Neural crest cell (in vitro differentiated cells): ENCODE measurements at regions not wholly inside any gene's neighbourhood (a gene's known extent, or its start where the extent isn't known, plus 50 kb on each side); places are given as distances from the start of the nearest gene placed in this dataset.
A peak's percentile ranks its signal among the peaks of the same experiment; 100 is the strongest.

ENCODE experiments used
- DNase-seq: peaks from one replicate; pipeline ENCODE4 v3.0.0; 2021; ENCODE audit warnings: low read depth, mixed read lengths, low spot score
- H3K27ac Mint-ChIP-seq: one replicate; pipeline ENCODE4 v1.8.0; 2021; ENCODE audit warnings: mild to moderate bottlenecking, mixed read lengths; ENCODE audit not compliant: unreplicated experiment
- H3K27me3 Mint-ChIP-seq: 2 replicates; pipeline ENCODE4 v1.8.0; 2021; ENCODE audit warnings: low read depth, mild to moderate bottlenecking, mixed read lengths
- H3K36me3 Mint-ChIP-seq: 2 replicates; pipeline ENCODE4 v1.8.0; 2021; ENCODE audit warnings: low read depth, mild to moderate bottlenecking, mixed read lengths
- H3K4me1 Mint-ChIP-seq: 2 replicates; pipeline ENCODE4 v1.8.0; 2021; ENCODE audit warnings: mixed read lengths
- H3K4me3 Mint-ChIP-seq: one replicate; pipeline ENCODE4 v1.8.0; 2021; ENCODE audit warnings: mild to moderate bottlenecking, mixed read lengths
- H3K9me3 Mint-ChIP-seq: 2 replicates; pipeline ENCODE4 v1.8.0; 2021; ENCODE audit warnings: mixed read lengths
- CTCF ChIP-seq: fragments of 200-600 bp; sonication (generic); conservative IDR thresholded peaks from 2 replicates; pipeline ENCODE4 v1.5.0; 2021; ENCODE audit warnings: antibody characterized with exemption, mild to moderate bottlenecking

GRCh38 chr7:82690929-82691328, 247.4 kb upstream of the CACNA2D1 start:
- Mint-ChIP-seq H3K4me3 (no peak overlapping the region), H3K4me1 (no peaks in the 10 kb centered on the region), H3K27me3 (no peaks in the 10 kb centered on the region), H3K9me3 (peaks cover 4% of the 10 kb centered on the region), H3K36me3 (no peaks in the 10 kb centered on the region), H3K27ac (no peak overlapping the region)
- no peak for DNase-seq
- no peak for TF ChIP-seq CTCF

- H3K4me1 Mint-ChIP-seq: no peaks in the 10 kb centered on the region
Observed at GRCh38 chr7:82685214-82685613, 241.6 kb upstream of the CACNA2D1 start.

GRCh38 chr7:82678716-82679115, 235.1 kb upstream of the CACNA2D1 start:
- Mint-ChIP-seq H3K27ac (no peak overlapping the region), H3K36me3 (no peaks in the 10 kb centered on the region), H3K27me3 (no peaks in the 10 kb centered on the region), H3K4me1 (no peaks in the 10 kb centered on the region), H3K9me3 (no peaks in the 10 kb centered on the region), H3K4me3 (no peak overlapping the region)
- no peak for DNase-seq
- TF ChIP-seq CTCF: no peak

More at GRCh38 chr7:82685214-82685613, 241.6 kb upstream of the CACNA2D1 start:
- Mint-ChIP-seq H3K36me3 (no peaks in the 10 kb centered on the region), H3K27me3 (no peaks in the 10 kb centered on the region), H3K9me3 (no peaks in the 10 kb centered on the region), H3K4me3 (no peak overlapping the region), H3K27ac (peak overlapping the region; percentile 60)
- no peak for DNase-seq
- TF ChIP-seq CTCF: no peak

- TF ChIP-seq CTCF: no peak
- Mint-ChIP-seq H3K27me3 (no peaks in the 10 kb centered on the region), H3K27ac (no peak overlapping the region), H3K4me1 (no peaks in the 10 kb centered on the region), H3K36me3 (no peaks in the 10 kb centered on the region), H3K4me3 (no peak overlapping the region), H3K9me3 (no peaks in the 10 kb centered on the region)
- no peak for DNase-seq
Observed at GRCh38 chr7:82678259-82678658, 234.7 kb upstream of the CACNA2D1 start.

- no peak overlapping the region for H3K27ac Mint-ChIP-seq
- no peak for TF ChIP-seq CTCF
- no peak for DNase-seq
- no peaks in the 10 kb centered on the region for H3K36me3 Mint-ChIP-seq
- no peaks in the 10 kb centered on the region for H3K4me1 Mint-ChIP-seq
- no peaks in the 10 kb centered on the region for H3K9me3 Mint-ChIP-seq
- no peak overlapping the region for H3K4me3 Mint-ChIP-seq
- H3K27me3 Mint-ChIP-seq: no peaks in the 10 kb centered on the region
Observed at GRCh38 chr7:82677493-82677892, 233.9 kb upstream of the CACNA2D1 start.
